LNCaP clone FGC (cell line): ENCODE measurements at regions not wholly inside any gene's neighbourhood (a gene's known extent, or its start where the extent isn't known, plus 50 kb on each side); places are given as distances from the start of the nearest gene placed in this dataset.

Experiments used
- DNase-seq: peaks from one replicate; pipeline ENCODE4 v3.0.0-alpha.2; 2011; ENCODE audit warnings: low read depth
- H3K4me3 ChIP-seq: 2 replicates; pipeline ENCODE4 v1.5.1; 2011; ENCODE audit warnings: mild to moderate bottlenecking, low read depth, low read length, control low read depth
- CTCF ChIP-seq: IDR thresholded peaks from 2 replicates; pipeline ENCODE4 v1.5.1; 2012; ENCODE audit warnings: mild to moderate bottlenecking; ENCODE audit not compliant: control insufficient read depth, insufficient read depth; ENCODE audit errors: extremely low read depth

GRCh38 chr3:177527182-177527581, 329.9 kb upstream of the TBL1XR1 start:
- H3K4me3 ChIP-seq = no peak overlapping the region
- DNase-seq = no peak
- no peak for TF ChIP-seq CTCF

- no peak for TF ChIP-seq CTCF
- DNase-seq = no peak
- H3K4me3 ChIP-seq = no peak overlapping the region
Observed at GRCh38 chr3:177528306-177529070, 331.2 kb upstream of the TBL1XR1 start.

- no peak for DNase-seq
- no peak for TF ChIP-seq CTCF
- no peak overlapping the region for H3K4me3 ChIP-seq
Observed at GRCh38 chr3:177529071-177529550, 331.8 kb upstream of the TBL1XR1 start.

GRCh38 chr3:177529716-177530335, 332.5 kb upstream of the TBL1XR1 start:
- no peak overlapping the region for H3K4me3 ChIP-seq
- TF ChIP-seq CTCF = no peak
- DNase-seq = no peak

- DNase-seq = no peak
- no peak overlapping the region for H3K4me3 ChIP-seq
- no peak for TF ChIP-seq CTCF
Observed at GRCh38 chr3:177530908-177531307, 333.6 kb upstream of the TBL1XR1 start.

GRCh38 chr3:177536873-177537272, 339.6 kb upstream of the TBL1XR1 start:
- H3K4me3 ChIP-seq = no peak overlapping the region
- DNase-seq = no peak
- TF ChIP-seq CTCF = no peak
